H1 (cell line): ENCODE measurements at regions not wholly inside any gene's neighbourhood (a gene's known extent, or its start where the extent isn't known, plus 50 kb on each side); places are given as distances from the start of the nearest gene placed in this dataset.

ENCODE experiments used
- CTCF ChIA-PET: fragments of 300-600 bp; sonication (Branson Sonifier 250); formaldehyde crosslinking; loops from one replicate; lab custom pipeline; 2021; ENCODE audit not compliant: partially characterized antibody; lab: Charles Lee
- POLR2A ChIA-PET: fragments of 300-600 bp; sonication (Branson Sonifier 250); formaldehyde crosslinking; loops from one replicate; lab custom pipeline; 2021; ENCODE audit warnings: inconsistent platforms; ENCODE audit not compliant: partially characterized antibody; lab: Charles Lee
- DNase-seq, 2 experiments: peaks; one replicate each; pipeline versions ENCODE4 v3.0.0 to v3.0.0-alpha.2; 2010 to 2022; ENCODE audit warnings: low spot score in 2 of 2, low read depth in 1 of 2, mixed read lengths in 1 of 2
- FAIRE-seq: peaks from 2 replicates; lab custom pipeline; 2011; peaks lifted over from hg19 to GRCh38; lab: Jason Lieb, UNC
- H2AFZ ChIP-seq: 2 replicates; pipeline ENCODE4 v1.8.1; 2012; ENCODE audit warnings: low read length, inconsistent platforms
- H2AK5ac ChIP-seq: 2 replicates; pipeline ENCODE4 v1.6.1; 2013; ENCODE audit warnings: low read depth, low read length
- H2BK120ac ChIP-seq: replicated peaks from 2 replicates; pipeline ENCODE3; 2013; ENCODE audit warnings: low read depth, low read length, inconsistent platforms
- H2BK12ac ChIP-seq: 2 replicates; pipeline ENCODE4 v1.6.1; 2013; ENCODE audit warnings: low read depth, low read length
- H2BK15ac ChIP-seq: 2 replicates; pipeline ENCODE4 v1.6.1; 2013; ENCODE audit warnings: low read length
- H2BK20ac ChIP-seq: 2 replicates; pipeline ENCODE4 v1.6.1; 2013; ENCODE audit warnings: low read length
- H2BK5ac ChIP-seq: 2 replicates; pipeline ENCODE4 v1.6.1; 2013; ENCODE audit warnings: low read depth, low read length
- H3K14ac ChIP-seq: 2 replicates; pipeline ENCODE4 v1.6.1; 2013; ENCODE audit warnings: inconsistent platforms; ENCODE audit not compliant: insufficient read length
- H3K18ac ChIP-seq: 2 replicates; pipeline ENCODE4 v1.6.1; 2013; ENCODE audit warnings: low read length; ENCODE audit errors: extremely low read depth
- H3K23ac ChIP-seq: 2 replicates; pipeline ENCODE4 v1.6.1; 2013; ENCODE audit warnings: inconsistent platforms; ENCODE audit not compliant: insufficient read length
- H3K23me2 ChIP-seq: 2 replicates; pipeline ENCODE4 v1.6.1; 2013; ENCODE audit warnings: low read depth, low read length
- H3K27ac ChIP-seq: 2 replicates; pipeline ENCODE4 v1.6.1; 2011; ENCODE audit warnings: low read depth, low read length, inconsistent platforms
- H3K27me3 ChIP-seq, 4 experiments: replicated peaks in 1 of 4; 1 replicate in 1 of 4; 2 replicates in 3 of 4; pipeline versions ENCODE4 v1.6.1 to v1.8.1; 2011 to 2013; ENCODE audit warnings: low read length in 3 of 4, mild to moderate bottlenecking in 3 of 4, inconsistent platforms in 2 of 4, mixed read lengths in 2 of 4, moderate library complexity in 1 of 4; ENCODE audit not compliant: control insufficient read depth in 3 of 4, insufficient read depth in 3 of 4; ENCODE audit errors: extremely low read depth in 1 of 4
- H3K36me3 ChIP-seq, 4 experiments: 2 replicates each; pipeline versions ENCODE4 v1.6.1 to v1.8.1; 2011 to 2013; ENCODE audit warnings: mild to moderate bottlenecking in 4 of 4, low read length in 3 of 4, moderate library complexity in 2 of 4, control low read depth in 1 of 4, inconsistent platforms in 1 of 4; ENCODE audit not compliant: insufficient read depth in 4 of 4, control insufficient read depth in 2 of 4
- H3K4ac ChIP-seq: replicated peaks from 2 replicates; pipeline ENCODE3; 2013; ENCODE audit warnings: low read length, low read depth, mixed read lengths, inconsistent platforms; ENCODE audit not compliant: insufficient read length
- H3K4me1 ChIP-seq, 4 experiments: replicated peaks in 1 of 4; 1 replicate in 1 of 4; 2 replicates in 3 of 4; pipeline versions ENCODE4 v1.6.1 to v1.8.1; 2011 to 2013; ENCODE audit warnings: low read length in 3 of 4, inconsistent platforms in 2 of 4, mixed read lengths in 1 of 4; ENCODE audit not compliant: insufficient read depth in 4 of 4, control insufficient read depth in 3 of 4
- H3K4me2 ChIP-seq, 2 experiments: 2 replicates each; pipeline versions ENCODE4 v1.6.1 to v1.8.1; 2011 to 2013; ENCODE audit warnings: low read depth in 2 of 2, low read length in 2 of 2, control low read depth in 1 of 2, inconsistent platforms in 1 of 2, mild to moderate bottlenecking in 1 of 2; ENCODE audit not compliant: insufficient read depth in 1 of 2
- H3K4me3 ChIP-seq, 4 experiments: fragments of 200-600, 300-600 bp in 1 of 4; sonication (generic), shearing (Covaris generic), sonication (Bioruptor Twin) in 1 of 4; 2 replicates each; pipeline versions ENCODE4 v1.5.1 to v1.8.1; 2011 to 2016; ENCODE audit warnings: low read length in 4 of 4, low read depth in 3 of 4, control low read depth in 2 of 4, inconsistent platforms in 2 of 4, mild to moderate bottlenecking in 2 of 4, mixed read lengths in 1 of 4, moderate library complexity in 1 of 4; ENCODE audit not compliant: insufficient read depth in 2 of 4; ENCODE audit errors: extremely low read depth in 1 of 4
- H3K56ac ChIP-seq: replicated peaks from 2 replicates; pipeline ENCODE3; 2013; ENCODE audit warnings: low read depth, mild to moderate bottlenecking, mixed read lengths, low read length, inconsistent platforms; ENCODE audit not compliant: insufficient read length
- H3K79me1 ChIP-seq: 2 replicates; pipeline ENCODE4 v1.6.1; 2013; ENCODE audit warnings: low read depth, low read length, control low read depth
- H3K79me2 ChIP-seq, 2 experiments: 2 replicates each; pipeline versions ENCODE4 v1.6.1 to v1.8.1; 2012 to 2013; ENCODE audit warnings: low read length in 2 of 2, mild to moderate bottlenecking in 2 of 2, inconsistent platforms in 1 of 2; ENCODE audit not compliant: insufficient read depth in 2 of 2, control insufficient read depth in 1 of 2
- H3K9ac ChIP-seq, 4 experiments: replicated peaks in 1 of 4; 1 replicate in 1 of 4; 2 replicates in 3 of 4; pipeline versions ENCODE4 v1.6.1 to v1.8.1; 2011 to 2013; ENCODE audit warnings: low read depth in 3 of 4, low read length in 3 of 4, control low read depth in 2 of 4, mild to moderate bottlenecking in 2 of 4, moderate library complexity in 2 of 4, inconsistent platforms in 1 of 4; ENCODE audit errors: extremely low read depth in 1 of 4
- H3K9me3 ChIP-seq, 2 experiments: 2 replicates each; pipeline versions ENCODE4 v1.6.1 to v1.8.1; 2012 to 2013; ENCODE audit warnings: mild to moderate bottlenecking in 2 of 2, moderate library complexity in 2 of 2, control low read depth in 1 of 2, inconsistent platforms in 1 of 2, low read depth in 1 of 2, low read length in 1 of 2, mixed read lengths in 1 of 2; ENCODE audit not compliant: insufficient read depth in 2 of 2
- H4K20me1 ChIP-seq, 2 experiments: replicated peaks in 1 of 2; 2 replicates each; pipeline versions ENCODE3 to v1.8.1; 2011 to 2013; ENCODE audit warnings: inconsistent platforms in 2 of 2, low read length in 2 of 2, mild to moderate bottlenecking in 1 of 2; ENCODE audit not compliant: insufficient read depth in 2 of 2, control insufficient read depth in 1 of 2
- H4K5ac ChIP-seq: 2 replicates; pipeline ENCODE4 v1.6.1; 2013; ENCODE audit warnings: low read length, low read depth, mixed read lengths, inconsistent platforms; ENCODE audit not compliant: insufficient read length
- H4K8ac ChIP-seq: 2 replicates; pipeline ENCODE4 v1.8.0; 2013; ENCODE audit warnings: mild to moderate bottlenecking, moderate library complexity, low read length, inconsistent platforms; ENCODE audit not compliant: insufficient read depth; ENCODE audit errors: extremely low read depth
- H4K91ac ChIP-seq: replicated peaks from 2 replicates; pipeline ENCODE3; 2013; ENCODE audit warnings: low read length, mixed read lengths, inconsistent platforms; ENCODE audit not compliant: insufficient read length
- EZH2 ChIP-seq: fragments of 200-600 bp; sonication (generic); IDR thresholded peaks from 2 replicates; pipeline ENCODE4 v1.7.1; 2012; ENCODE audit warnings: low read depth, mild to moderate bottlenecking, moderate library complexity, low read length, inconsistent platforms; ENCODE audit not compliant: severe bottlenecking
- JUN ChIP-seq: IDR thresholded peaks from 2 replicates; pipeline ENCODE4 v1.6.1; 2011; ENCODE audit warnings: low read depth, mild to moderate bottlenecking, improper control_type of control experiment, low read length
- MAX ChIP-seq: IDR thresholded peaks from 2 replicates; pipeline ENCODE4 v1.6.1; 2012; ENCODE audit warnings: inconsistent platforms
- POLR2AphosphoS5 ChIP-seq: IDR thresholded peaks from 2 replicates; pipeline ENCODE4 v1.6.1; 2011; ENCODE audit warnings: low read depth, low read length
- RAD21 ChIP-seq, 2 experiments: IDR thresholded peaks in 1 of 2; conservative IDR thresholded peaks in 1 of 2; 2 replicates each; pipeline ENCODE4 v1.6.1; 2011; ENCODE audit warnings: low read depth in 2 of 2, low read length in 2 of 2, improper control_type of control experiment in 1 of 2, inconsistent platforms in 1 of 2, mild to moderate bottlenecking in 1 of 2, moderate library complexity in 1 of 2
- RBBP5 ChIP-seq: IDR thresholded peaks from 2 replicates; pipeline ENCODE4 v1.7.1; 2012; ENCODE audit warnings: low read depth, mild to moderate bottlenecking, inconsistent platforms, low read length, moderate library complexity, borderline replicate concordance
- RXRA ChIP-seq: IDR thresholded peaks from 2 replicates; pipeline ENCODE4 v1.6.1; 2011; ENCODE audit warnings: low read depth, mild to moderate bottlenecking, low read length, moderate library complexity; ENCODE audit not compliant: insufficient read depth
- SP1 ChIP-seq: IDR thresholded peaks from 2 replicates; pipeline ENCODE4 v1.6.1; 2011; ENCODE audit warnings: low read depth, low read length
- TBP ChIP-seq: IDR thresholded peaks from 2 replicates; pipeline ENCODE4 v1.6.1; 2011; ENCODE audit warnings: low read depth, low read length, improper control_type of control experiment
- WGBS, 2 experiments: shearing (Covaris generic) in 1 of 2; methylation state at CpG; one replicate each; pipeline versions ENCODE4 v1.1.6 to v1.1.7; 2013 to 2015; ENCODE audit warnings: low lambda C conversion rate in 2 of 2, mixed read lengths in 2 of 2, inconsistent platforms in 1 of 2, low coverage in 1 of 2, missing lambda C conversion rate in 1 of 2; ENCODE audit not compliant: insufficient replicate concordance in 2 of 2, insufficient coverage in 1 of 2, insufficient read length in 1 of 2; ENCODE audit errors: extremely low coverage in 1 of 2, missing lambda C conversion rate in 1 of 2; 5-methylcytosine and 5-hydroxymethylcytosine counted together
- TF ChIP-seq, protein P1 (sequence below): IDR thresholded peaks from 2 replicates; pipeline ENCODE4 v1.6.1; 2011; ENCODE audit warnings: low read depth, mild to moderate bottlenecking, low read length; ENCODE audit not compliant: insufficient read depth

GRCh38 chr4:134533068-134533467 lies 331.5 kb upstream of the PABPC4L start:
- WGBS, 2 experiments = 87% methylated on average over 3 of the region's 3 CpGs; no CpG with 5 or more reads in 1 of the 2 experiments
- TF ChIP-seq MAX (no peak), JUN (no peak), TBP (no peak), RAD21 (IDR thresholded peaks at IDR 0.05 in 1 of 2, conservative IDR thresholded peaks at IDR 0.05 in 1 of 2; ENCODE audit: low read depth in 2 of 2, low read length in 2 of 2) (no peak), RXRA (no peak), EZH2 (no peak), SP1 (no peak), RBBP5 (no peak), POLR2AphosphoS5 (no peak)
- TF ChIP-seq, protein P1, sequence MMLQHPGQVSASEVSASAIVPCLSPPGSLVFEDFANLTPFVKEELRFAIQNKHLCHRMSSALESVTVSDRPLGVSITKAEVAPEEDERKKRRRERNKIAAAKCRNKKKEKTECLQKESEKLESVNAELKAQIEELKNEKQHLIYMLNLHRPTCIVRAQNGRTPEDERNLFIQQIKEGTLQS = no peak
- Histone ChIP-seq H2BK15ac (no peak overlapping the region), H3K4me3 (no peak overlapping the region), H3K9me3 (no peaks in the 10 kb centered on the region), H3K56ac (no peak overlapping the region), H2AFZ (peak overlapping the region; percentile 58; the same call in 1 of the 2 replicates), H3K4me2 (no peak overlapping the region), H3K14ac (no peak overlapping the region), H3K4ac (no peak overlapping the region), H2BK20ac (no peak overlapping the region), H2BK12ac (no peak overlapping the region), H2AK5ac (no peak overlapping the region), H3K79me2 (no peaks in the 10 kb centered on the region), H3K23ac (no peak overlapping the region), H4K5ac (no peak overlapping the region), H4K20me1 (no peaks in the 10 kb centered on the region), H3K4me1 (peaks cover 0 to 6% (median 2%) of the 10 kb centered on the region in 4 experiments; a peak in 3 of 7 replicates), H2BK5ac (no peak overlapping the region), H3K9ac (no peak overlapping the region), H3K79me1 (no peaks in the 10 kb centered on the region), H3K27ac (no peak overlapping the region), H3K27me3 (no peaks in the 10 kb centered on the region), H4K8ac (no peak overlapping the region), H2BK120ac (no peak overlapping the region), H3K18ac (no peak overlapping the region), H4K91ac (no peak overlapping the region), H3K36me3 (no peaks in the 10 kb centered on the region), H3K23me2 (no peaks in the 10 kb centered on the region)
- POLR2A ChIA-PET = no interaction called here
- FAIRE-seq (no peak), DNase-seq (no peak)
- CTCF ChIA-PET = interaction anchor here (0.9 kb wide), 1 partner anchor 17 kb away, joined by 3 read pairs; no protein-coding TSS in a partner anchor
